ENCODE measurements at regions not wholly inside any gene's neighbourhood (a gene's known extent, or its start where the extent isn't known, plus 50 kb on each side); places are given as distances from the start of the nearest gene placed in this dataset.

- Histone ChIP-seq H3K4me1 (peaks cover 39% of the 10 kb centered on the region), H3K9me3 (no peaks in the 10 kb centered on the region), H3K27me3 (no peaks in the 10 kb centered on the region), H3K36me3 (no peaks in the 10 kb centered on the region), H3K27ac (no peak overlapping the region), H3K4me3 (no peak overlapping the region)
- 45% methylated on average over 1 of the region's 1 CpG for WGBS
- DNase-seq (ENCODE audit: low spot score in 2 of 2) = no peak
- TF ChIP-seq EP300 (IDR thresholded peaks at IDR 0.05) (no peak), POLR2AphosphoS5 (IDR thresholded peaks at IDR 0.05) (no peak), POLR2A (IDR thresholded peaks at IDR 0.05) (no peak)
- TF ChIP-seq, protein P1, sequence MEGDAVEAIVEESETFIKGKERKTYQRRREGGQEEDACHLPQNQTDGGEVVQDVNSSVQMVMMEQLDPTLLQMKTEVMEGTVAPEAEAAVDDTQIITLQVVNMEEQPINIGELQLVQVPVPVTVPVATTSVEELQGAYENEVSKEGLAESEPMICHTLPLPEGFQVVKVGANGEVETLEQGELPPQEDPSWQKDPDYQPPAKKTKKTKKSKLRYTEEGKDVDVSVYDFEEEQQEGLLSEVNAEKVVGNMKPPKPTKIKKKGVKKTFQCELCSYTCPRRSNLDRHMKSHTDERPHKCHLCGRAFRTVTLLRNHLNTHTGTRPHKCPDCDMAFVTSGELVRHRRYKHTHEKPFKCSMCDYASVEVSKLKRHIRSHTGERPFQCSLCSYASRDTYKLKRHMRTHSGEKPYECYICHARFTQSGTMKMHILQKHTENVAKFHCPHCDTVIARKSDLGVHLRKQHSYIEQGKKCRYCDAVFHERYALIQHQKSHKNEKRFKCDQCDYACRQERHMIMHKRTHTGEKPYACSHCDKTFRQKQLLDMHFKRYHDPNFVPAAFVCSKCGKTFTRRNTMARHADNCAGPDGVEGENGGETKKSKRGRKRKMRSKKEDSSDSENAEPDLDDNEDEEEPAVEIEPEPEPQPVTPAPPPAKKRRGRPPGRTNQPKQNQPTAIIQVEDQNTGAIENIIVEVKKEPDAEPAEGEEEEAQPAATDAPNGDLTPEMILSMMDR (IDR thresholded peaks at IDR 0.05) = no peak
These were observed 180.9 kb downstream of the REEP3 start for GRCh38 chr10:63702092-63702491.

GRCh38 chr10:63703113-63703670 lies 182.0 kb downstream of the REEP3 start:
- Histone ChIP-seq H3K27ac (no peak overlapping the region), H3K4me3 (no peak overlapping the region), H3K4me1 (peaks cover 47% of the 10 kb centered on the region), H3K27me3 (no peaks in the 10 kb centered on the region), H3K36me3 (no peaks in the 10 kb centered on the region), H3K9me3 (no peaks in the 10 kb centered on the region)
- WGBS = 89% methylated on average over 4 of the region's 4 CpGs
- TF ChIP-seq, protein P1 (IDR thresholded peaks at IDR 0.05) = no peak
- TF ChIP-seq POLR2AphosphoS5 (IDR thresholded peaks at IDR 0.05) = no peak
- DNase-seq (ENCODE audit: low spot score in 2 of 2) = no peak

DNA sequence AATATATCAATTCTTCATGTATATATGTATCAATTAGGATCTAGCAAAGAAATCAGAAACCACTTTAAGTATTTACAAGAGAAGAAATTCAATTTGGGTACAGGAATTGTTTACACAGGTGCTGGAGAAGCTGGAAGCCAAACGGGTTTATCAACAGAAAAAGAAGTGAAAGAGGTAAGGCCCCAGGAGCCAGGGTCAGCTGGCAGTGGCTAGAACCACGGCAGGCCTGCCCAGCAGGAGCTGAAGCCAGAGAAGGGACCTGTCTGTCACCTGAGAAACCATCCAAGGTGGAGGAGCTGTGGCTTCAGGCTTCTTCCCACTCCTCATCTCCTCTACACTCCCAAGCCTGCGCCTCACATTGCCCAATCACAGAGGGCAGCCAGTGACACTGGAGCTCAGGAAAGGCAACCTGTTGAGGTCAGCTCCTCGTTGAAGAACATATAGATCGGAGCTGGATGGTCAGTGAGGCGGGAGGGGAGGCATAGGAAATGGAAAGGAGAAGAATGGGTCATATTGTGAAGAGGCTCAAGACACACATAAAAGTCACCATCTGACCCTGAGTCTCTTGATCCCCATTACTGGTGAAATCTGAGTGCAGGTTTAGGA lies 182.6 kb downstream of the REEP3 start:
- no peak overlapping the region for H3K4me3 ChIP-seq
- 82% methylated on average over 6 of the region's 6 CpGs for WGBS
- DNase-seq (ENCODE audit: low spot score in 2 of 2) = no peak
- H3K36me3 ChIP-seq = no peaks in the 10 kb centered on the region
- H3K4me1 ChIP-seq = peaks cover 50% of the 10 kb centered on the region
- no peaks in the 10 kb centered on the region for H3K9me3 ChIP-seq
- no peaks in the 10 kb centered on the region for H3K27me3 ChIP-seq
- H3K27ac ChIP-seq = no peak overlapping the region
- no peak for TF ChIP-seq POLR2A (IDR thresholded peaks at IDR 0.05)

DNA sequence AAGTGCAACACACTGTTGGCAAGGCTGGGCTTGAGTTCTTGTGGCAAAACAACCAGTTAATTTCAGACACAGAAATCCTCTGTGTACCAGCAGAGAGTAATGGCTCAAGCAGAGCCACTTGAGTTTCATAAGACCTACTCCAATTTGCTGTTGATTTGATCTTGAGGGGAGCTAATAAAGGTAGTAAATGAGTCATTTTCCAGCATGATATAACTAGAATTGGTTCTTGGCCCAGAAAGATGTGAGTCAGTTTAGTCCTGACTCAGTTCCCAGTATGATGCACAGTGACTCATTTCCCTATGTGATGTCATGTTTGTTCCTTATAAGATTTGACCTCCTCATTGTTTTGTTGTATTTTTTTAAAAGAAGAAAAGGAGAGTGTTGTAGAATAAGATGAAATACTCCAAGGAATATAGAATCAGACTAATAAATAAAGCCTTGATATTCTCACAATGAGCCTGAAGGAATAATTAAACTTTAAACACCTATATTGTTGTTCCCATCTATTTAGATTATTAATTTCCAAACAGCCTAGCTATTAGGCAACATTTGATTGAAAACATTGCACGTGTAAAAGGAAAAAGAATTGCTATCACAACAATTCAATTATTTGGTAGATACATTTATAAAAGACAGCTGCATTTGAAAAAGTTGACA lies 186.2 kb downstream of the REEP3 start:
- Histone ChIP-seq H3K9me3 (no peaks in the 10 kb centered on the region), H3K36me3 (no peaks in the 10 kb centered on the region), H3K4me1 (peaks cover 39% of the 10 kb centered on the region), H3K27ac (peak overlapping the region; percentile 16), H3K4me3 (no peak overlapping the region), H3K27me3 (no peaks in the 10 kb centered on the region)
- WGBS = 29% methylated on average over 1 of the region's 1 CpG
- TF ChIP-seq, protein P1 (IDR thresholded peaks at IDR 0.05) = no peak
- TF ChIP-seq POLR2A (IDR thresholded peaks at IDR 0.05) (no peak), EP300 (IDR thresholded peaks at IDR 0.05) (no peak), POLR2AphosphoS5 (IDR thresholded peaks at IDR 0.05) (peak; percentile 17 to 94 (median 81))
- no peak for DNase-seq (ENCODE audit: low spot score in 2 of 2)

DNA sequence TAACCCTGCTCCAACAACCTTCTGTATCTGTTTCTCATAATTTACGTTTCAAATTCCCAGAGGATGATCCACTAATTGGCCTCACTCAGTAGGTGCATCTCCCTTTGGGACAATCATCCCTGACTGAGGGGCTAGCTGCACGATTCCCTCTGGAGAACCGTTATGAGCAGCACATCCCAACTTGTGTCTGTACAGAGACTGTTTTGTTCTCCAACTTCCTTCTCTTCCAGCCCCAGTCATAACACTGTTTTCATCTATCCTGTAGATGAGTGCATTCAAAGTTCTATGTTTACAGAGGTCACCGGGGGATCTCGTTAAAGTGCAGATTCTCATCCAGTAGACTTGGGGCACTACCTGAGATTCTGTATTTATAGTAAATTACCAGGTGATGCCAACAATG lies 187.2 kb downstream of the REEP3 start:
- WGBS = 78% methylated on average over 5 of the region's 5 CpGs
- no peak for DNase-seq (ENCODE audit: low spot score in 2 of 2)
- no peaks in the 10 kb centered on the region for H3K36me3 ChIP-seq
- H3K27me3 ChIP-seq = no peaks in the 10 kb centered on the region
- H3K4me1 ChIP-seq = peaks cover 49% of the 10 kb centered on the region
- no peak overlapping the region for H3K27ac ChIP-seq
- no peak for TF ChIP-seq EP300 (IDR thresholded peaks at IDR 0.05)
- TF ChIP-seq POLR2A (IDR thresholded peaks at IDR 0.05) = no peak
- no peak for TF ChIP-seq POLR2AphosphoS5 (IDR thresholded peaks at IDR 0.05)
- TF ChIP-seq, protein P1 (IDR thresholded peaks at IDR 0.05) = no peak
- H3K9me3 ChIP-seq = no peaks in the 10 kb centered on the region
- H3K4me3 ChIP-seq = no peak overlapping the region
